ENCODE measurements at regions not wholly inside any gene's neighbourhood (a gene's known extent, or its start where the extent isn't known, plus 50 kb on each side); places are given as distances from the start of the nearest gene placed in this dataset.

DNA sequence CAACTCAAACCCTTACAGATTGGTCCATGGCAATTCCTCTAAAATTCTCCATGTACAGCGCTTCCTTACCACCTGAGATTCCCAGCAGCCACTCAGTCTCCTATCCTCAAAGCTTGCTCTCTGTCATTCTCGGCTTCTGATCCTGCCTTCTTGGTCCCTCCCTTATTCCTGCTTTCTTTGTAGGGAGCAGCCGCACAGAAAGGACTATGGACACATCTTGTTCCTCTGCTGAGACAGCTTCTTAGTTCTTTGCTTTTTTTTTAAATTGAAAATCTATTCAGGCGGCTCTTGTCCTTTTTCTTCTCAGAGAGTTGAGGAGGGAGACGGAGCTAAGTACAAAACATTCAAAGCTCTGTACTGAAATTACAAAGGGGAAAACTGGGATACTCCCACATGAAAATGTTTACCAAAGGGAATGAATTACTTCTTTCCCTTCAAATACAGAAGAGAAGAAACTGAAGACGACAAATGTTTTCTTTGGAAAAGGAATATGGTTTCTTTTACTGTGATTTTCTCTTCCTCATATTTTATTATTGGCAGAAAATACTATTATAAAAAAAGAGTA, 285.1 kb downstream of the IL20RB start:
- TF ChIP-seq, protein P1, sequence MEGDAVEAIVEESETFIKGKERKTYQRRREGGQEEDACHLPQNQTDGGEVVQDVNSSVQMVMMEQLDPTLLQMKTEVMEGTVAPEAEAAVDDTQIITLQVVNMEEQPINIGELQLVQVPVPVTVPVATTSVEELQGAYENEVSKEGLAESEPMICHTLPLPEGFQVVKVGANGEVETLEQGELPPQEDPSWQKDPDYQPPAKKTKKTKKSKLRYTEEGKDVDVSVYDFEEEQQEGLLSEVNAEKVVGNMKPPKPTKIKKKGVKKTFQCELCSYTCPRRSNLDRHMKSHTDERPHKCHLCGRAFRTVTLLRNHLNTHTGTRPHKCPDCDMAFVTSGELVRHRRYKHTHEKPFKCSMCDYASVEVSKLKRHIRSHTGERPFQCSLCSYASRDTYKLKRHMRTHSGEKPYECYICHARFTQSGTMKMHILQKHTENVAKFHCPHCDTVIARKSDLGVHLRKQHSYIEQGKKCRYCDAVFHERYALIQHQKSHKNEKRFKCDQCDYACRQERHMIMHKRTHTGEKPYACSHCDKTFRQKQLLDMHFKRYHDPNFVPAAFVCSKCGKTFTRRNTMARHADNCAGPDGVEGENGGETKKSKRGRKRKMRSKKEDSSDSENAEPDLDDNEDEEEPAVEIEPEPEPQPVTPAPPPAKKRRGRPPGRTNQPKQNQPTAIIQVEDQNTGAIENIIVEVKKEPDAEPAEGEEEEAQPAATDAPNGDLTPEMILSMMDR (IDR thresholded peaks at IDR 0.05) = no peak
- no peak for TF ChIP-seq NRF1 (IDR thresholded peaks at IDR 0.05; ENCODE audit: low read depth, low read length)
- no peak for TF ChIP-seq FOXJ3 (CRISPR knock-in tag; IDR thresholded peaks at IDR 0.05)
- TF ChIP-seq GABPA (IDR thresholded peaks at IDR 0.05; ENCODE audit: low read depth) = no peak
- TF ChIP-seq EZH2phosphoT487 (IDR thresholded peaks at IDR 0.05; ENCODE audit: borderline replicate concordance, low read depth) = no peak
- no peak for TF ChIP-seq SMC3 (IDR thresholded peaks at IDR 0.05; ENCODE audit: low read depth, low read length)
- TF ChIP-seq EP300 (IDR thresholded peaks at IDR 0.05; ENCODE audit: borderline replicate concordance in 1 of 2, low read depth in 1 of 2, low read length in 1 of 2) = no peak
- no peak for TF ChIP-seq POLR2AphosphoS5 (IDR thresholded peaks at IDR 0.05; ENCODE audit: low read depth, low read length)
- TF ChIP-seq RXRA (IDR thresholded peaks at IDR 0.05; ENCODE audit: borderline replicate concordance, low read depth) = no peak

Measured in SK-N-SH (cell line).